BJ (cell line): ENCODE measurements at regions not wholly inside any gene's neighbourhood (a gene's known extent, or its start where the extent isn't known, plus 50 kb on each side); places are given as distances from the start of the nearest gene placed in this dataset.

Experiments
- CTCF ChIA-PET: fragments of 350-600 bp; formaldehyde crosslinking; extraction: SDS; loops from one replicate; lab custom pipeline; 2021; ENCODE audit warnings: antibody characterized with exemption, inconsistent platforms; lab: Yijun Ruan, JAX
- POLR2A ChIA-PET: fragments of 300-600 bp; sonication (Branson Sonifier 250); formaldehyde crosslinking; extraction: SDS; loops from one replicate; lab custom pipeline; 2021; ENCODE audit warnings: antibody characterized with exemption; lab: Charles Lee
- DNase-seq: peaks from one replicate; pipeline ENCODE4 v3.0.0-alpha.2; 2011; ENCODE audit warnings: low read depth
- H3K27me3 ChIP-seq: 2 replicates; pipeline ENCODE4 v1.6.0; 2011; ENCODE audit warnings: low read length; ENCODE audit not compliant: control insufficient read depth, insufficient read depth
- H3K36me3 ChIP-seq: 2 replicates; pipeline ENCODE4 v1.5.1; 2011; ENCODE audit warnings: low read length; ENCODE audit not compliant: control insufficient read depth, insufficient read depth
- H3K4me3 ChIP-seq: 2 replicates; pipeline ENCODE4 v1.5.1; 2011; ENCODE audit warnings: low read depth, mild to moderate bottlenecking, control low read depth, low read length
- CTCF ChIP-seq: IDR thresholded peaks from 2 replicates; pipeline ENCODE4 v1.5.1; 2011; ENCODE audit warnings: low read depth, mild to moderate bottlenecking, control low read depth, inconsistent platforms, low read length, moderate library complexity; ENCODE audit not compliant: insufficient read depth

- no peak for TF ChIP-seq CTCF
- ChIA-PET POLR2A (no interaction called here), CTCF (no interaction called here)
- Histone ChIP-seq H3K4me3 (no peak overlapping the region), H3K27me3 (no peaks in the 10 kb centered on the region), H3K36me3 (no peaks in the 10 kb centered on the region)
- no peak for DNase-seq
These were observed 694.9 kb upstream of the LRRN3 start for GRCh38 chr7:110396021-110396420.

- DNase-seq = no peak
- CTCF ChIA-PET = no interaction called here
- no peak for TF ChIP-seq CTCF
- Histone ChIP-seq H3K4me3 (no peak overlapping the region), H3K27me3 (no peaks in the 10 kb centered on the region), H3K36me3 (no peaks in the 10 kb centered on the region)
- POLR2A ChIA-PET = no interaction called here
These were observed 692.8 kb upstream of the LRRN3 start for GRCh38 chr7:110397927-110398660.

- TF ChIP-seq CTCF = no peak
- no peaks in the 10 kb centered on the region for H3K27me3 ChIP-seq
- DNase-seq = no peak
- CTCF ChIA-PET = no interaction called here
- no peak overlapping the region for H3K4me3 ChIP-seq
- no peaks in the 10 kb centered on the region for H3K36me3 ChIP-seq
- POLR2A ChIA-PET = no interaction called here
These were observed 691.5 kb upstream of the LRRN3 start for GRCh38 chr7:110399421-110399820.

- TF ChIP-seq CTCF = no peak
- POLR2A ChIA-PET = no interaction called here
- CTCF ChIA-PET = no interaction called here
These were observed 690.5 kb upstream of the LRRN3 start for GRCh38 chr7:110400411-110400810.

GRCh38 chr7:110407242-110407641, 683.7 kb upstream of the LRRN3 start:
- no peak for DNase-seq
- H3K27me3 ChIP-seq = no peaks in the 10 kb centered on the region
- ChIA-PET POLR2A (no interaction called here), CTCF (no interaction called here)
- H3K36me3 ChIP-seq = no peaks in the 10 kb centered on the region
- no peak overlapping the region for H3K4me3 ChIP-seq
- TF ChIP-seq CTCF = no peak

More at GRCh38 chr7:110400411-110400810, 690.5 kb upstream of the LRRN3 start:
- no peak overlapping the region for H3K4me3 ChIP-seq
- H3K36me3 ChIP-seq = no peaks in the 10 kb centered on the region
- no peaks in the 10 kb centered on the region for H3K27me3 ChIP-seq
- DNase-seq = no peak
